HG02885 (cell line): ENCODE measurements at regions not wholly inside any gene's neighbourhood (a gene's known extent, or its start where the extent isn't known, plus 50 kb on each side); places are given as distances from the start of the nearest gene placed in this dataset.
"Not testable (repeated sequence)": the region's sequence is repeated elsewhere in the genome, so short reads cannot be mapped to it uniquely, and the experiment has no call there.

ENCODE experiments used
- ATAC-seq: cut with Tn5 transposase; IDR thresholded peaks from one replicate; pipeline ENCODE4 v1.9.1; 2021; ENCODE audit warnings: mild to moderate bottlenecking; ENCODE audit not compliant: unreplicated experiment, poor library complexity

DNA sequence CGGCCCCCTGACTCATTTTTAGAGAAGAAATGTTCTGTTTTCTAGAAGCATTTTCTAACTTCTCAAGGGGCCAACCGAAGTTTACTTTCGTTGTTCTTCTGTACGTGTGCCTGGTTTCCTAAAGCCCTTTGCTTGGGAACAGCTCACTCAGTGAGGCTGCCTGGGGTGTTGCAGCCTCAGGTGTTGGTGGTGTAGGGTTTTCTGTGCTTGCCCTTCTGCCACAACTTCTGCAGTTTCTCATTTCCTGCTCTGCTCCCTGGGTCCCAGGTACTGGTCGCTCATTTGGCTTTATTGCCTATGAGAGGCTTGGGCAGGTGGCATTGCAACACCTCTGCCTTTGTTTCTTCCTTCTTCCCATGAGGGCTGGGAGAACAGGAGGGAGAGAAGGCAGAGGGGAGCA is 278.3 kb downstream of the SOX4 start:
- no peak for ATAC-seq

DNA sequence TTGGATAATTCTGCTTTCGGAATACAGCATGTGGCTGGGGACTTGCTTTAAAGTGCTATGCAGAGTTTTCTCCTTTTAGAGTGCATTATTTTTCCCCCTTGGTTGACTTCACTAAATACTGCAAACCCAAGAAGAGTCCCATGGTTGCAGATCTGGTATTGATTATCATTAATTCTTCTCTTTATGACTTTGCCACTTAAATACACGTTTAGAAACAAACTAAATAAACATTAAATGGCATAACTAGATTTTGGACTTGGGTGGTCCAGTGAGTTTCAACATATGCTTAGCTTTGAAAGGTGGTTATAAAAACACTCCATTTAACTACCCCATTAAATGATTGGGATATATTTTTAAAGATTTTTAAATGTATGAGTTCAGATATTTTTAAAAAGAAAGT is 279.2 kb downstream of the SOX4 start:
- ATAC-seq = no peak

DNA sequence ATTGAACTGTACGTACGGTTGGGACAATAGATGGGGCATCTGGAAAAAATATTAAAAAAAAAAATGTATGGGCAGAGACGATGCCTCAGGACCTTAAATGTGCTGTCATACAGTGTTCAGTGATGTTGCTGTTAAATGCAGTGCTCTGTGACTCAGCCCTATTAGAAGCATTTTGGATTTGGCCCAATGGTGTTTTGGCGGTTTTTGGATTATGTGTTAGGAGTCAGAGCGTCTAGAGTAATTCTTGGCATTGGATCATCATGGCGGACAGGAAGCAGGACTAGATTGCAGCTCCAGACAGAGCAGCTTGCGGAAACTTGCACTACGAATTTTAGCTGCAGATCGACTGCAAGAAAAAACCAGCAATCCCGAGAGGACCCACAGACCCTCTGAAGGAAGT is 280.0 kb downstream of the SOX4 start:
- no peak for ATAC-seq

DNA sequence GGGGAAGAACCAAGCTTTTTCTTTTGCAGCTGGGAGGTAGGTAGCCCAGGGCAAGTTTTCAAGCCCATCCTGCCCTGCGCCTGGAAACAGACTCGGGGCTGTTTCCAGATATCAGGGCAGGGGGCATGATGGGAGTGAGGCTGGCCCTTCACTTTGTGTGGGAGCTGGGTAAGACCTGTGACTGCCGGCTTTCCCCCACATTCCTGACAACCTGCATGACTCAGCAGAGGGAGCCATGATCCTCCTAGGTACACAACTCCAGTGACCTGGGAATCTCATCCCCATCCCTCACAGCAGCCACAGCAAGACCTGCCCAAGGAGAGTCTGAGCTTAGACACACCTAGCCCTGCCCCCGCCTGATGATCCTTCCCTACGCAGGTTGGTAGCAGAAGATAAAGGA is 280.8 kb downstream of the SOX4 start:
- no peak for ATAC-seq

DNA sequence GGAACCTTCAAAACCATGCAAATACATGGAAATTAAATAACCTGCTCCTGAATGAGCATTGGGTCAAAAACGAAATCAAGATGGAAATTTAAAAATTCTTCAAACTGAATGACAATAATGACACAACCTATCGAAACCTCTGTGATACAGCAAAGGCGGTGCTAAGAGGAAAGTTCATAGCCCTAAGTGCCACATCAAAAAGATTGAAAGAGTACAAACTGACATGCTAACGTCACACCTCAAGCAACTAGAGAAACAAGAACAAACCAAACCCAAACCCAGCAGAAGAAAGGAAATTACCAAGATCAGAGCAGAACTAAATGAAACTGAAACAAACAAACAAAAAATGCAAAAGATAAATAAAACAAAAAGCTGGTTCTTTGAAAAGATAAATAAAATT is 283.5 kb downstream of the SOX4 start:
- ATAC-seq = not testable (repeated sequence)

DNA sequence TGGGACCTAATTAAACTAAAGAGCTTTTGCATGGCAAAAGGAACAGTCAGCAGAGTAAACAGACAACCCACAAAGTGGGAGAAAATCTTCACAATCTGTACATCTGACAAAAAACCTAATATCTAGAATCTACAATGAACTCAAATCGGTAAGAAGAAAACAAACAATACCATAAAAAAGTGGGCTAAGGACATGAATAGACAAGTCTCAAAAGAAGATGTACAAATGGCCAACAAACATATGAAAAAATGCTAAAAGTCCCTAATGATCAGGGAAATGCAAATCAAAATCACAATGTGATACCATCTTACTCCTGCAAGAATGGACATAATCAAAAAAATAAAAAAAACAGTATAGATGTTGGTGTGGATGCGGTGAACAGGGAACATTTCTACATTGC is 286.7 kb downstream of the SOX4 start:
- not testable (repeated sequence) for ATAC-seq

DNA sequence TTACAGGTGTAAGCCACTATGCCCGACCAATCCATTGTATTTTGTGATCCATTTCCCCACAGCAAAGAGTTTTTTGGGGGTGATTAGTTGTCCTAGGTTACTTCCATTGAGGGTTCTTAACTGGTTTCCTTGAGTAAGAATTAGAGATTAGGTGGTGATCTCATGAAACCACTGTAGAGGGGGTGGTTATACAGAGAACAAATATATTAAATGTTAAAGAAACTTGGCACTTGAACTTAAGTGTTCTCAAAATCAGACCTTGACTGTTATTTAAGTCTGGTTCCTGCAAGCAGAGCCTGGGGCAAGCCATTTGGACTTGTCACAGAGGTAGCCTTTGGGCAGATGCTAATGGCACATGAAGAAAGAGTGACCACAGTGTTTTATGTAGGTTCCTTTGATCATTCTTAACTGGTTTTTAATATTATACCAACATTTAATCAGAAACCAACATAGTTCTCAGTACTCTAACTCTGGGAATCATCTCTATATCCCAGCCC is 288.5 kb downstream of the SOX4 start:
- ATAC-seq = no peak

DNA sequence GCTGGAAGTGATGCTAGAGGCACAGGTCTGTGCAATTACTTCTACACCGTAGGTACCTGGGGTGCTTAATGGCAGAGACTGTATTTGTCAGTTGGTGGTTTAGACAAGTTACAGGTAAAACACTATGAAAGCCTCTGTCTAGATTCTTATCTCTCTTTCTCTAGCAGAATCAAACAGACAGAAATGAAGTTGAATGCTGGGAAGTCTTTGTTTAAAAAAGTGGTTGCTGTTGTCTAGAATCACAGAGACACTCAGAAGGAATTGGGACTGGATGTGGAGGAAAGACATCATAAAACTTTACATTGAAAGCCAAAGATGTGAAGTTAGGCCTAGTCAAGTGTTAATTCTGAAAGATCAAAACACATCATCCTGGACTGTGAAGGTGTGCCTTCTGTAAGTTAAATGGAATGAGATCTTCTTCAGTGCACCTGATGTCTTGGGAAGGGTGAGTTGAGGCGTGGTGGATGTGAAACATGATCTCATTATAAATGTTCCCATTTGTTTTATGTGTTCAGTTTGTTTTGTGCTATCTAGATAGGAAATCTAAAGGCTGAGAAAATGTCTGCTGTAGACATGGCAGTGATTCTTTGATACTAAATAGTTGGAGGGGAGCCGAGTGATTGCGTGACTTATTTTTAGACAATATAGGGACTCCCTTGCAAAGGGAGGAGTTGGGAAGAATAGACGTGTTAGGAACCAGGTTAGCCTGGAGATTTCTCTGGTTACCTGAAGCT is 290.2 kb downstream of the SOX4 start:
- ATAC-seq = no peak

DNA sequence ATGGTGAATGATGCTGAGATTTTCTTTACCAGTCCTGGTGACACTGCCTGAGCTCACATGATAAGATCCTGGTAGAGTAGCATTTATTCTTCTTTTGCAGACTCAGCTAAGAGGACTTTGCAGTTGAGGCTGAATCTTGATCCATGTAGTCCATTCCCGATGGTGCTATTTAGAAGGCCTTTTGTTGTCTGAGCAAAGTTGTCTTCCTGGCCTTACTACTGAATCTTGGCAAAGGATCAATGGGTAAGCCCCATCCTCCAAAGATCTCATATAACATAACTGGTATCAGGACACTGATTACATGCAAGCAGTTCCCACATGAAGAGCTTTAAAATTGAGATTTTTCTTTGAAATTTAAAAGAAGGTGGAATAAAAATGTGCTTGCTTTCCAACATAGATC is 291.6 kb downstream of the SOX4 start:
- ATAC-seq = no peak

DNA sequence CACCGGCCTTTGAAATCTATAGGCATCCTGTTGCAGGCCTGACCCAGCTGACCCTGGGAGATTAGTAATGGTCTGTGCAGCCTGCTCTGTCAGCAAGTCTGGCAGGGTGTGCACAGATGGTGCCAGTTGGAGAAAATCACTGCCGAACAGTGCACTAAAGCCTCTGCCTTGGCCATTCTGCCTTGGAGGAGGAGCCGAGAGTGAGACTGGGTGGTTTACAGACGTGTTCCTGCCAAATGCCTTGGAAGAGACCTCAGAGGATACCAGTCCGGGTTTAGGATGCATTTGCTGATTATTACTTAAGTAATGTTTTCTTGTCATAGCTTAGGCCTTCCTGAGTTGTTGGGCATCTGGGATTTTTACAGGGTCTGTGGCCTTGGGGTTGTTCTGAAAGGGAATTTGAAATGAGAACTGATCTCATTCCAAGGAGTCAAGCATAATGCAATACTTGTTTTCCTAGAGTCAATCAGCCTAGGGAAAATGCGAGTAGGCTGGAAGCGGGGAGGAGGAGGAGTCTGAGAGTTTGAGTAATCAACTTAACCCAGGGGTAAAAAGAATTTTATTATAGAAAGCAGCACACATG is 292.1 kb downstream of the SOX4 start:
- ATAC-seq = no peak

DNA sequence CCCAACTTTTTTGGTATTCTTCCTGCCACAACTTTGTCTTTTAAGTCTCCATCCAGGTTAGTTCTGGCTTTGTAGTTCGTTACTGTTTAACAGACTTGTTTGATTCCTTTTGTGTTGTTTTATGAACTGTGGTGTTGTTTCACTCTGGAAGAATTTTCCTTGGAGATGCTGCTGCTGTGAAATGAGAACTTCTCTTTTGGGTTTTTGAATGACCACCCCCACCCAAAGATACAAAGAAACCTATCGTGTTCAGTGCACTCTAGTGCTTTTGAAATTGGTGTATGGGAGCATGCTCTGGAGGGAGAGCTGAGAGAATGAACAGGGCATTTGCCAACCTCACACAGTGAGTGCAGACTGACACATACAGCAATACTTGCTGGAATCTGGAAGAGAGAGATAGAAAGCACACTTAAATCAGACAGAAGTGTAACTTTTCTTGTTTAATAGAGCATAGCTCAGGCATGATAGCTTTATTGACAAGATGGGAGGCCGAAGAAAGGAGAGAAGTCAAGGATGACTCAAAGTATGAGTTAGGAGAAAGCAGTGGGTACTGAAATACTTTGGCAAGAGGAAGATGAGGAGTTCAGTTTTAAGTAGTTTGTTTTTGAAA is 293.1 kb downstream of the SOX4 start:
- no peak for ATAC-seq

DNA sequence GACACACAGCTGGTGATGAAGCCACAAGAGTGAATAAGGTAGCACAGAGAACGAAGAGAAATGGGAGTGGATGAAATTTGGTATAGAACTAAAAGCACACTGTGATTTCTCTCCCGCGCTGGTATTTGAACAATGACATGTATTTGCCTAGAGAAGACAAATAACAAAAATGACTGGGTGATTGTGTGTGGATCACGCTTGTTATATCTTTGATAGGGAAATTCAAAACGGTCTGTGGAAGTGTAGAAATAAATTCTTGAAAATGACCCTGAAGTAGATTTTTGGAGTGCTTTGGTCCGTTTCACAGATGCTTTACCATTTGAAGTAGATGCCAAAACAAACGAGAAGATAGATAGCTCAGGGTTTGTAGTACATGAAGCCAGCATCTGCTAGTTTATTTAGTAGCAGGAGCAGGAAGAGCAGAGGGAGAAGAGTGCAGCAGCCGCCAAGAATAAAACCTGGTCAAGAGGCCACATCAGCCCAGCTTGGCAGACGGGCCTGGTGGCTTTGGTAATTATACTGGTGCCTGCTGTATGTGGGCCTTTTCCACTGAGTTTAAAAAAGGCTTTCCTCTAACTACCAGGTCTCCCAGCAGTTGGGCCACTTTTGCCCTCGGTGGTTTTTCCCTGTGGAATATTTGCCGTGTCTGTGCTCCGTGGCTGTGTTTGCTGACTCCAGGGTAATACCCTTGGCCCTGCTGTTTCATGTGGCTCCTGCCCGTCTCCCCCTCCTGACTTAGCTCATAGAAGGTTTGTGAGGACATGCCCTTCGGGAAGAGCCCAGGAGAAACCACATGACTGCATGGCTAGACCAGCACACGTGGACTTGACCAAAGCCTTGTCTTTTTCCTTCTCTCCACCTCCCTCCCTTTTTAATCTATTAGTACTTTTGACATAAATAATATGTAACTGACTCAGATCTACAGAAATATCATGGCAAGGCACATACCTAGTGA is 294.0 kb downstream of the SOX4 start:
- no peak for ATAC-seq

DNA sequence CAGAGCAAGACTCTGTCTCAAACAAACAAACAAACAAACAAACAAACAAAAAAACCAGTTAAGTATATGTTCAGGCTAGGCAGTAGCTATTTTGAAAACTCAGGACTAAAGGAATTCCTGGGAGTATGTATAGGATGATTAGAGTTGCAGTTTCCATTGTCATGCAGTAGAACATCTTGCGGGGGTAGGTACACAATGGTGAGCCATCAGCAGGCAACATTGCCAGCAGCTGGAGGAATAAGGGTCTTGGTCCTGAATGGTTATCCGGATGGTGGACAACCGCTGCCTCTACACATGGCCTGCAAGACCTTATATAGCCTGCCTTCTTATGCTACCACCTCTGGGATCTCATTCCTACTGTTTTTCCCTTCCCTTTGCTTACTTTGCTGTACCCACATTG is 297.5 kb downstream of the SOX4 start:
- ATAC-seq = no peak

DNA sequence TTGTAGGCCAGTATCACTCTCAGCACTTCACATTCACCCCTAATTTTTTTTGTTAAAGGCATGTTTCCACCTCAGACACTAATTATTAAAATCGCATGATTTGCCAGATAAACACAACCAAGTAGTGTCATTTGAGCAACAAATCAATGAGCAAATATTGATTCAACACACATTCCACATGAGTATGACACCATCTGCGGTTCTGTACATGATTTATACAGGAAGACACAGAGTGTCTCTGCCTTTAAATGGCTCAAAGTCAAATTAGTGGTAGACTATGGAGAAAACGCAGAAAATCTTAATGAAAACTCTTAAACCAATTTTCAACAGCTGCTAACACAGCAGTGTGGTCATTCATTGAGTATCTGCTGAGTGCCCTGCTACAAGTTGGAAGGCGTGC is 300.2 kb downstream of the SOX4 start:
- ATAC-seq = no peak

DNA sequence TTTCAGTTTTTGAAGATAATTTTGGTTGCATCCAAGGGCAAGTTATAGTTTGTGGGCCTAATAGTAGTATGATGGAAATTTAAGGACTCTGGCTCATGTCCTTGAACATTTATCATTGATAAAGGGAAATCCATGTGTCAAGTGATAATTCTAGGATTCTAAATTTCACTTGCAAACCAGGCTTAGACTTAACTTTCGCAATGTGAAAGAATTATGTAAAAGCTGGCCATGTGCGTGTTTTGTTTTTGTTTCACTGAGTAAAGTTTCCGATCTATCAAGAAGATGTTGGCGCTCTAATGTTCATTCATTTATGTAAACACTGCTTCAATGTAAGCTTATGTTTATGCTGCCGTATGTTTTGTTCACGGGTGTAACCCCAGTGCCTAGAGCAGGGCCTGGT is 302.0 kb downstream of the SOX4 start:
- ATAC-seq = no peak

DNA sequence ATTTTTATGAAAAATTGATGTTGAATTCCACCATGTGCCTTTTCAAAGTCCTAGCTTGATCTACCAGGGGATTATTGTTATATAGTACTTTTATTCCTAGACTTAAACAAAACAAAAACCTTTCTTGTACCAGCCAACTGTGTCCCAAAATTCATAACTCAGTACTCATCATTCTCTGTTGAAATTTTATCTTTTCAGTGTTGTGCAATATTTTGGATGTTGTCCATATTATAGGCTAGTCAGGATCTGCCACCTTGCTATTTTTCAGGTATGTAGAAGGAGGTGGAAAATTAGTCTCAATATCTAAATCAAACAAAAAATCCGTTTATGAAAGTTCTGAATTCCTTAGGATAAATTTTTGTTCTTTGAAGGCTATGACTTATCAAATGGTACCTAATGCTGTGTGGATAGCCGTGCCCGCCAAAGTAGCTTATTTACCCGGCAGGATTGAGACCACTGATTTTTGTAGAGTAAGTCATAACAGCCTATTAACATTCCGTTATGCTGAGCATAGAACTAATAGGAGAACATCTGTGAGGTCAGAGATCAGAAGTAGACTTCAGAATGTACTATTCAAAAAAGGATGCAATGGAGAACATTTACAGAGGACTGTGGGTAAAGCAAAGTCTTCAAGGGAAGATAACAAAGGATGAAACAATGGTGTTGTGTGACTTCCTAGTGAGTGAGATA is 304.7 kb downstream of the SOX4 start:
- ATAC-seq = no peak

DNA sequence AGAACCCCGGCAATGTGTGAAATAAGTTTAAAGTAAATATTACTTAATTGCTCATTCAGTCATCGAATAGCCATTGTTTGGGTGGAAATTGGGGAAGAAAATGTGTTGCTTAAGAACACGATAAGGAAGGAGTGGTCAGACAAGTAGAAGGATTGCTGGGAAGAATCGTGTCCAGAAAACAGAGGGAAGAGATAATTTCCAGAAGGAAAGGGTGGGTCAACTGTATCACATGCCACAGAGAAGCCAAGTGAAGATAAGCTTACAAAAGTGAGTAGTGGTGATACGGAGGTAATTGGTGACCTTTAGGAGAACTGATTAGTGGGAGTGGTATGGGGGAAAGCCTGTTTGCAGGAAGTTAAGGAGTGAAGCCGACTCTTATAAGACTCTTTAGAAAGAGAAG is 306.2 kb downstream of the SOX4 start:
- ATAC-seq = no peak

DNA sequence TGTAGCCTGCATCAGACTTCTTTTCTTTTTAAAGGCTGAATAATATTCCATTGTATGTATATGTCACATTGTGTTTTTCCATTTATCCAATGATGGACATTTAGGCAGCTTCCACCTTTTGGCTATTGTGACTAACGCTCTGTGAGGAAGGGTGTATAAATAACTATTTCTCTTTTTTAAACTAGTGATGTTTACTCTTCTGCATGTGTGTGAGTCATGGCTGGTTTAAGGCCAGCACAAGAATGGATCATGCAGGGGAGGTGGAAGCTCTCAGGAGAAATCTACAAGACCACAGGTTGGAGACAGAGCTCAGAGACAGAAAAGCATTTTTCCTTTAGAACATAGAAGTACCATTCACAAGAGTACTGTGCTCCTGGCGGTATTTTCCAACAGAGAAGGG is 307.2 kb downstream of the SOX4 start:
- ATAC-seq = no peak

DNA sequence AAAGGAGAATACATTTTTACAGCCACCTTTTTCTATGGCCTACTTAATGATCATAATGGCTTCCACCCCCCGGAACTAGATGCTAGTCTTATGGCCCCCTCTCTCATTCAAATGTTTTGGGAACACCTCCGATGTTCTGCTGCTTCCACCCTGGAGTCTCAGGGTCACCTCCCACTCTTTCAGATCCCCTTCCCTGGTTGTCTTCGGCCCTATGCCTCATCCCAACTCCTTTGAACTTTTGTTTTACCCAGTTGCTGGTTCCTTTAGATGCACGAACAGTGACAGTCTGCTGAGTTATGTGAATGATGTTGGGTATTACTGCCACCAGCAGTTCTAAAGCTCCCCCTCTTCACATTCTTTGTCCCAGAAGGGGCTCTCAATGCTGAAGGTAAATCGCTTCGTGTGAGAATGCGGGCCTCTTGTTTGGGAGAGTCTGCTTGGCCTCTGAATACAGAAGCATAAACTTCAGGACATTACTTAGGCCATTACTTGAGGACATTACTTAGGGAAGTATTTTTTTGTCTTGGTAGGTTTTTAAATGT is 309.1 kb downstream of the SOX4 start:
- ATAC-seq = no peak

DNA sequence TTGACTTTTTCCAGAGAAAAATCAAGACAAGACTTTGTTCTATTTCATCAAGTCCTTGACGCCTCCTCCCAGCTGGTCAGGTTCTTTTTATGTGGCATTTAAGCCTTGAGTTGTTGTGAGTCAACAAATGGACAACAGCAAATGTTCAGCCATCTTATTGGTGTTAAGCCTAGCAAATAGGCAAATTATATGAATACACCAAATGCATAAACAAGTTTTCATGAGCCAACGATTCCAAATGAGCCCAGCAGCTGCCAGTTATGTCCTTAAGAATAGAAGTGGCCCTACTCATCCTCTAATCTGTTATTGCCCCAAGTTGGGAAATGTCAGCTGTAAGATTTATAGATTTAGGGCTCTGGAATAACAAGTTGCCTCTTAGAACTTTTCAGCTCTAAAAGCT is 312.0 kb downstream of the SOX4 start:
- no peak for ATAC-seq
